ENCODE measurements at regions not wholly inside any gene's neighbourhood (a gene's known extent, or its start where the extent isn't known, plus 50 kb on each side); places are given as distances from the start of the nearest gene placed in this dataset.

DNA sequence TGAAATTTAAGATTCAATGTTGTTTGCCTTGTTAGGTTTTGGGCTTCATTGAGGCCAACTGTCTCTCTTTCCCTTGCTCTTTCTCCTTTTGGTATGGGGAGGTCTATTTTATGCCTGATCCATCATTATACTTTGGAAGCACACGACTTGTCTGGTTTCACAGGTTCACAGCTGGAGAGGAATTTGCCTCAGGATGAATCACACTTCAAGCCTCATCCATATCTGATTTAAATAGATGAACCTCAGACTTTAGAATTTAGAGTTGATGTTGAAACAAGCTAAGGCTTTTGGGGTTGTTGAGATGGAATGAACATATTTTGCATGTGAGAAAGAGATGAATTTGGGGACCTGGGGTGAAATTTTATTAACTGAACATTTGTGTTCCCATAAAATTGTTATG lies 150.5 kb upstream of the IGFBP3 start:
- H2BK15ac ChIP-seq (ENCODE audit: low read depth, low read length), result no peak overlapping the region
- no peaks in the 10 kb centered on the region for H3K36me3 ChIP-seq (ENCODE audit: control insufficient read depth, insufficient read depth, low read length)
- no peak overlapping the region for H2AFZ ChIP-seq (replicated peaks; ENCODE audit: low read length, poor library complexity)
- no CpG with 5 or more reads among the region's 1 CpG for WGBS, 2 experiments (ENCODE audit: extremely low coverage in 2 of 2, insufficient read length in 1 of 2)
- H4K20me1 ChIP-seq (ENCODE audit: insufficient read depth, low read length), result no peaks in the 10 kb centered on the region
- H2AK5ac ChIP-seq (ENCODE audit: low read depth, low read length), result no peak overlapping the region
- in situ Hi-C loops (cut with MboI; ENCODE audit: low sequenced_read_pairs), result no loop called here
- H3K23ac ChIP-seq (ENCODE audit: low read depth, low read length), result no peak overlapping the region
- intact Hi-C loops (cut with micrococcal nuclease), result no loop called here
- dilution Hi-C loops (cut with HindIII; ENCODE audit: low sequenced_read_pairs, unreplicated experiment), result no loop called here
- CTCF ChIA-PET, result no interaction called here
- no peaks in the 10 kb centered on the region for H3K27me3 ChIP-seq (ENCODE audit: control insufficient read depth, insufficient read depth, low read length)
- H3K14ac ChIP-seq (replicated peaks; ENCODE audit: low read depth, low read length), result no peak overlapping the region
- no peak overlapping the region for H3K4ac ChIP-seq (ENCODE audit: low read depth, low read length)
- DNase-seq (peak; percentile 16), ATAC-seq (ENCODE audit: low read depth) (no peak)
- no peak overlapping the region for H4K91ac ChIP-seq (ENCODE audit: insufficient read depth, low read depth, low read length)
- H3K56ac ChIP-seq (ENCODE audit: extremely low read depth, insufficient read depth, low read length), result no peak overlapping the region
- H2BK120ac ChIP-seq (ENCODE audit: low read depth, low read length), result no peak overlapping the region
- BruUV-seq (replicated peaks), result no TSS peak
- no peak overlapping the region for H3K4me2 ChIP-seq (ENCODE audit: low read depth, low read length)
- no peak overlapping the region for H4K5ac ChIP-seq (ENCODE audit: low read depth, low read length)
- no peak overlapping the region for H3K9ac ChIP-seq (ENCODE audit: low read depth, low read length)
- peaks cover 2% of the 10 kb centered on the region; the same call in 1 of the 2 replicates for H3K9me3 ChIP-seq (ENCODE audit: control insufficient read depth, insufficient read depth, low read length)
- no peak overlapping the region for H2BK5ac ChIP-seq (ENCODE audit: low read depth, low read length, poor library complexity, severe bottlenecking)
- TF ChIP-seq, protein P1, sequence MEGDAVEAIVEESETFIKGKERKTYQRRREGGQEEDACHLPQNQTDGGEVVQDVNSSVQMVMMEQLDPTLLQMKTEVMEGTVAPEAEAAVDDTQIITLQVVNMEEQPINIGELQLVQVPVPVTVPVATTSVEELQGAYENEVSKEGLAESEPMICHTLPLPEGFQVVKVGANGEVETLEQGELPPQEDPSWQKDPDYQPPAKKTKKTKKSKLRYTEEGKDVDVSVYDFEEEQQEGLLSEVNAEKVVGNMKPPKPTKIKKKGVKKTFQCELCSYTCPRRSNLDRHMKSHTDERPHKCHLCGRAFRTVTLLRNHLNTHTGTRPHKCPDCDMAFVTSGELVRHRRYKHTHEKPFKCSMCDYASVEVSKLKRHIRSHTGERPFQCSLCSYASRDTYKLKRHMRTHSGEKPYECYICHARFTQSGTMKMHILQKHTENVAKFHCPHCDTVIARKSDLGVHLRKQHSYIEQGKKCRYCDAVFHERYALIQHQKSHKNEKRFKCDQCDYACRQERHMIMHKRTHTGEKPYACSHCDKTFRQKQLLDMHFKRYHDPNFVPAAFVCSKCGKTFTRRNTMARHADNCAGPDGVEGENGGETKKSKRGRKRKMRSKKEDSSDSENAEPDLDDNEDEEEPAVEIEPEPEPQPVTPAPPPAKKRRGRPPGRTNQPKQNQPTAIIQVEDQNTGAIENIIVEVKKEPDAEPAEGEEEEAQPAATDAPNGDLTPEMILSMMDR (conservative IDR thresholded peaks at IDR 0.05; ENCODE audit: low read depth, low read length), result no peak
- TF ChIP-seq NFE2L2 (IDR thresholded peaks at IDR 0.05; ENCODE audit: low read depth, low read length), result no peak
- TF ChIP-seq RAD21 (IDR thresholded peaks at IDR 0.05; ENCODE audit: low read length), result no peak
- no peak for TF ChIP-seq BHLHE40 (IDR thresholded peaks at IDR 0.05; ENCODE audit: low read depth, low read length)
- TF ChIP-seq MAZ (IDR thresholded peaks at IDR 0.05; ENCODE audit: borderline replicate concordance, low read depth, low read length), result no peak
- TF ChIP-seq, protein P2, sequence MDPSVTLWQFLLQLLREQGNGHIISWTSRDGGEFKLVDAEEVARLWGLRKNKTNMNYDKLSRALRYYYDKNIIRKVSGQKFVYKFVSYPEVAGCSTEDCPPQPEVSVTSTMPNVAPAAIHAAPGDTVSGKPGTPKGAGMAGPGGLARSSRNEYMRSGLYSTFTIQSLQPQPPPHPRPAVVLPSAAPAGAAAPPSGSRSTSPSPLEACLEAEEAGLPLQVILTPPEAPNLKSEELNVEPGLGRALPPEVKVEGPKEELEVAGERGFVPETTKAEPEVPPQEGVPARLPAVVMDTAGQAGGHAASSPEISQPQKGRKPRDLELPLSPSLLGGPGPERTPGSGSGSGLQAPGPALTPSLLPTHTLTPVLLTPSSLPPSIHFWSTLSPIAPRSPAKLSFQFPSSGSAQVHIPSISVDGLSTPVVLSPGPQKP (IDR thresholded peaks at IDR 0.05; ENCODE audit: borderline replicate concordance, low read depth, low read length), result no peak
- no peak for TF ChIP-seq FOS (IDR thresholded peaks at IDR 0.05; ENCODE audit: low read depth, low read length)
- TF ChIP-seq RFX5 (IDR thresholded peaks at IDR 0.05; ENCODE audit: low read depth, low read length), result no peak
- no peak for TF ChIP-seq SMC3 (IDR thresholded peaks at IDR 0.05; ENCODE audit: low read depth, low read length)
- TF ChIP-seq POLR2A (IDR thresholded peaks at IDR 0.05; ENCODE audit: low read depth, low read length), result no peak
- TF ChIP-seq MAFK (IDR thresholded peaks at IDR 0.05; ENCODE audit: low read depth, low read length), result no peak
- no peak for TF ChIP-seq RCOR1 (IDR thresholded peaks at IDR 0.05; ENCODE audit: insufficient replicate concordance, low read length)
- no peak for TF ChIP-seq CHD1 (IDR thresholded peaks at IDR 0.05; ENCODE audit: low read depth, low read length)
- TF ChIP-seq, protein P3, sequence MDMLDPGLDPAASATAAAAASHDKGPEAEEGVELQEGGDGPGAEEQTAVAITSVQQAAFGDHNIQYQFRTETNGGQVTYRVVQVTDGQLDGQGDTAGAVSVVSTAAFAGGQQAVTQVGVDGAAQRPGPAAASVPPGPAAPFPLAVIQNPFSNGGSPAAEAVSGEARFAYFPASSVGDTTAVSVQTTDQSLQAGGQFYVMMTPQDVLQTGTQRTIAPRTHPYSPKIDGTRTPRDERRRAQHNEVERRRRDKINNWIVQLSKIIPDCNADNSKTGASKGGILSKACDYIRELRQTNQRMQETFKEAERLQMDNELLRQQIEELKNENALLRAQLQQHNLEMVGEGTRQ (IDR thresholded peaks at IDR 0.05; ENCODE audit: low read depth, low read length), result no peak
- no peak for TF ChIP-seq MXI1 (IDR thresholded peaks at IDR 0.05; ENCODE audit: borderline replicate concordance, low read depth, low read length)
- no peak for TF ChIP-seq CEBPB (IDR thresholded peaks at IDR 0.05; ENCODE audit: low read depth, low read length)
- no peak overlapping the region for H3K27ac ChIP-seq (ENCODE audit: insufficient read depth, low read length)
- no peak overlapping the region for H2AK9ac ChIP-seq (replicated peaks; ENCODE audit: low read depth, low read length, poor library complexity)
- H2BK20ac ChIP-seq (ENCODE audit: low read depth, low read length), result no peak overlapping the region
- no peak overlapping the region for H3K18ac ChIP-seq (ENCODE audit: low read depth, low read length)
- no peaks in the 10 kb centered on the region for H3K9me1 ChIP-seq (ENCODE audit: insufficient read depth, low read length)
- no peak overlapping the region for H3K4me3 ChIP-seq (ENCODE audit: insufficient read depth, low read depth, low read length)
- H4K8ac ChIP-seq (ENCODE audit: low read depth in 2 of 2, low read length in 2 of 2), result no peak overlapping the region
- POLR2A ChIA-PET (ENCODE audit: unreplicated experiment), result no interaction called here
- H3K79me1 ChIP-seq (ENCODE audit: low read depth in 1 of 2, low read length in 2 of 2), result no peaks in the 10 kb centered on the region
- H3K4me1 ChIP-seq (ENCODE audit: control insufficient read depth, insufficient read depth, low read length), result peaks cover 2% of the 10 kb centered on the region; the same call in 1 of the 2 replicates

Data from IMR-90 (cell line).